ENCODE measurements at regions not wholly inside any gene's neighbourhood (a gene's known extent, or its start where the extent isn't known, plus 50 kb on each side); places are given as distances from the start of the nearest gene placed in this dataset.

DNA sequence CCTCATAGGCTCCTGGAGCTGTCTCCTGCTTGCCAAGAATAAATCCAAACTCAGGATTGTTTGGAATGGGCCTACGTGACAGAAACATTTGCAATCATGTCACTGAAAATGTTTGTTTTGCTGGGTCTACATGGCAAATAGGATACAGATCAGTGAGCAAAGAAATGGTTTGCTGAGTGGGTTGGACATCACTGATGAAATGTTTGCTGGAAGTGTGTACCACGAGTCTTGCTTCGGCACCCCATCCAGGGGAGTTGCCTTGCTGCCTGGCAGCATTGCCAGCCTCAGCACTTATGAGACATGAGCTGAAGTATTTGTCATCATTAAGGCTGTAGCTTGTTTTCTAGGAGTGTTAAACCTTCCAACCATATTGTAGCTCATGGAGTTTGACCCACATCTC lies 213.3 kb upstream of the CFAP20DC start:
- Histone ChIP-seq H3K27ac (no peak overlapping the region), H3K4me3 (no peak overlapping the region)
- DNase-seq (ENCODE audit: low spot score): no peak
- TF ChIP-seq, protein P1, sequence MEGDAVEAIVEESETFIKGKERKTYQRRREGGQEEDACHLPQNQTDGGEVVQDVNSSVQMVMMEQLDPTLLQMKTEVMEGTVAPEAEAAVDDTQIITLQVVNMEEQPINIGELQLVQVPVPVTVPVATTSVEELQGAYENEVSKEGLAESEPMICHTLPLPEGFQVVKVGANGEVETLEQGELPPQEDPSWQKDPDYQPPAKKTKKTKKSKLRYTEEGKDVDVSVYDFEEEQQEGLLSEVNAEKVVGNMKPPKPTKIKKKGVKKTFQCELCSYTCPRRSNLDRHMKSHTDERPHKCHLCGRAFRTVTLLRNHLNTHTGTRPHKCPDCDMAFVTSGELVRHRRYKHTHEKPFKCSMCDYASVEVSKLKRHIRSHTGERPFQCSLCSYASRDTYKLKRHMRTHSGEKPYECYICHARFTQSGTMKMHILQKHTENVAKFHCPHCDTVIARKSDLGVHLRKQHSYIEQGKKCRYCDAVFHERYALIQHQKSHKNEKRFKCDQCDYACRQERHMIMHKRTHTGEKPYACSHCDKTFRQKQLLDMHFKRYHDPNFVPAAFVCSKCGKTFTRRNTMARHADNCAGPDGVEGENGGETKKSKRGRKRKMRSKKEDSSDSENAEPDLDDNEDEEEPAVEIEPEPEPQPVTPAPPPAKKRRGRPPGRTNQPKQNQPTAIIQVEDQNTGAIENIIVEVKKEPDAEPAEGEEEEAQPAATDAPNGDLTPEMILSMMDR (IDR thresholded peaks at IDR 0.05): no peak

DNA sequence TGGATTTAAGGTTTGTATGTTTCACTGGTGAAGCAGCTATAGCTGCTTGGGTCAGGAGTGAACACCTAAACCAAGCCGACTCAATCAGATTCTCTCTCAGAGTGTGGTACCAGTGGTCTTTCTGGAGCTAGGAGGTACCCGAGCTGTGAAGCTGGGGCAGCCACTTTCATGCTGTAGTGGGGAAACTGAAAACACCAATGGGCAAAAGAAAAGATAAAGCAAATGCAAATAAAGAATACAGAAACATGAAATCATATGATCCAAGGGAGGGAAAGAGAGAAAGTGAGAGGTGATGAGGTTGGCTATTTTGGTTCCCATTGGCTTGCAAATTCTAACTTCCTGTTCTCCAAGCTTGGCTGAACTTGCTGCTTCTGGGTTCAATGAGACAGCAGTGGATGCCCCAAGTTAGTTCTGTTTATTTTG lies 212.3 kb upstream of the CFAP20DC start:
- no peak overlapping the region for H3K4me3 ChIP-seq
- TF ChIP-seq, protein P1 (IDR thresholded peaks at IDR 0.05): no peak
- no peak overlapping the region for H3K27ac ChIP-seq
- no peak for DNase-seq (ENCODE audit: low spot score)

DNA sequence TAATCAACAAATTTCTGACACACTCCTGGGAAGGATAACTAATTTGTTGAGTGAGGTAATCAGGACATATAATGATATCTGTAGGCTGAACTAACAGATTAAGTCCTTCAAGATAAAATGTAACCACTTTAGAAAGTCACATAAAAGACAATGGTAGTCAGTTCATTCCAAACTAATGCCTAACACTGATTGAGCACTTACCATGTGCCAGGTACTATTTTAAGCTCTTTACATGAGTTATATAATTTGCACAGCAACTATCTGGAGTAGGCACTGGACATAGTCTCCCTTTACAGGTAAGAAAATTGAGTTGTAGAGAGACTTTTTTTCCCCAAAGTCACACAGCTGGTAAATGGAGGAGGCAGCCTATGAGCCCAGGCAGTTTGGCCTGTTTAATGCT lies 211.2 kb upstream of the CFAP20DC start:
- TF ChIP-seq, protein P1 (IDR thresholded peaks at IDR 0.05): no peak
- Histone ChIP-seq H3K27ac (no peak overlapping the region), H3K4me3 (no peak overlapping the region)
- DNase-seq (ENCODE audit: low spot score): no peak

DNA sequence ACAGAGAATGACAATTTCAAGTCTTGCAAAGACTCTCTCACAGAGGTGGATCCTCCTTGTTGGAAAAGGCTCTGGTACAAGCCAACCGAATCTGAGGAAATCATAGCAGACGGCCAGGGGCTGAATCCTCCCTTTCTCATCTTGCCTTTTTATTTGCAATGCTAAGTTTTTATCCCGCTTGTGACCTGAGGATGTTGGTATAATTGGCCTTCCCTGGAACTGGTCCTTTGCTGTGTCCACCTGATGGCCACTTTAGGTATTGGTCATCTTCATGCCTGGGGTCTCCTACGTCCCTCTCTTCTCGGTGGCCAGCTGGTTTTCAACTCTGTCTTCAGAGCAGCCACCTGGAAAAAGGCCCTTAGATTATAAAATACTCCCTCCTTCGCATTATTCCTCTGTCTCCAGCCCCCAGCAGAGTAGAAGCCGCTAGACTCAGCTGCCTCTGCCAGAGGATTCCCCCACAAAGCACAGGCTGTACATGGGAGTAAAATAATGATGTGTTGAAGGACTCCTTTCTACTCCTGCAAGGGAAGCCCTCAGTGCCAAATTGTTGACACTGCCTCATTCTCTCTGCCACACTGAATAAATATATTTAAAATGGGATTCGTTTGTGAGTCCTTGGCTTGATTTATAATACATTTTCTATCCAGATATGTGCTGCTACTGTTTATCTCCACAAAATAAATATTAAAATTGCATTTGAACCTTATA lies 208.9 kb upstream of the CFAP20DC start:
- TF ChIP-seq, protein P1 (IDR thresholded peaks at IDR 0.05): no peak
- DNase-seq (ENCODE audit: low spot score): no peak
- no peak overlapping the region for H3K27ac ChIP-seq
- H3K4me3 ChIP-seq: no peak overlapping the region

DNA sequence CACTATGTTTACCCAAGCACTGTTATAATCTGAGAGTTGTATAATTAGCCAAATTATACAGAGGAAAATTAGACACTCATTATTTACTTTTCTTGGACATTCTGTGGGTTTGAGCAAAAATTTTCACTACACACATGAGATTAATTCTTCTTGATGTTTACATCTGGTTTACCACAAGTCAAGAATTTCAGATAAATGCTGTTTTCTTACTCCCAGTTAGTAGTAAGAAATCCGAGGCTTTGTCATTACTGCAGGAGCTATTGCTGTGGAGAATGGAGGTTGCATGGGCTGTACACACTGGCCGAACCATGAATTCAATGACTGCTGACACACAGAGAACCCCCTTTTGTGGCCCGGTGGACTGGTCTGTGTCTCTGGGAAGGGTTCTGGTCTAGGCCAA lies 207.7 kb upstream of the CFAP20DC start:
- TF ChIP-seq, protein P1 (IDR thresholded peaks at IDR 0.05): no peak
- Histone ChIP-seq H3K4me3 (no peak overlapping the region), H3K27ac (no peak overlapping the region)
- DNase-seq (ENCODE audit: low spot score): no peak

DNA sequence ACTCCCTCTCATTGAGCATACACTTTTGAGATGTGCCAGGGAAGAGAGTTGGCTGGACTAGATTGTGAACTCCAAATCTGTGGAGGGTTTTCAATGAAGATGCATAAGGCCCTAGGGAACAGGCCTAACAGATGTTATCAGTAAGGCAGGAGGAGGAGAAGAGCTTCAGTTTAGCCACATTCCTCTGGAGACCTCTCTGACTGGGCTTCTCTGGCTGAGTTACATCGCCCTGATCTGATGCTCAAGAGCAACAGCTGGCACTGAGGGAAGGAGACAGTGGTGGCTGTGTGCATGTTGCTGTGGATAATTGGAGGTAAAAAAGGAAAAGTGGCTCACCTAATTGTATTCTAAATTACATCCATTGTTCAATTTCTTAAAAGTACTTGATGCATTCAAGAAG lies 206.4 kb upstream of the CFAP20DC start:
- Histone ChIP-seq H3K27ac (no peak overlapping the region), H3K4me3 (no peak overlapping the region)
- TF ChIP-seq, protein P1 (IDR thresholded peaks at IDR 0.05): no peak
- DNase-seq (ENCODE audit: low spot score): no peak

DNA sequence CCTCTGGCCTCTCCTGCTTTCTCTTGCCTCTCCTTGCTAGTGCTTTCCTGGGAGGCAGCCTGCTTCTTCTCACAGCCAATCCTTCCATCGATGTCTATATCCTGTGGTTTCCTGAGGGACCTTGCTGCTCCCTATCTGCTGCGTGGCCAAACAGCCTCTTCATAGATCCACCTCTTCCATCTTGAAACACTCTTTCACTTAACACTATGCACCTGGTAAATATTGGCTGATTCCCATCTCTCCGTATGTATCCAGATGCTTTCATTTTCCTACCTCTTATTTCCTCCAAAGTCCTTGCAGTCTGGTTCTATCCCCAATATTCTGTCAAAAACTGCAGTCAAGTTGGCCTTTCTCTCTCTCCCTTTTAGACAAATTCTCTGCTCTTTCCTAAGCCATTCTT lies 205.2 kb upstream of the CFAP20DC start:
- Histone ChIP-seq H3K4me3 (no peak overlapping the region), H3K27ac (no peak overlapping the region)
- no peak for DNase-seq (ENCODE audit: low spot score)
- TF ChIP-seq, protein P1 (IDR thresholded peaks at IDR 0.05): no peak
